Testis (tissue), 2 donors: ENCODE measurements at regions not wholly inside any gene's neighbourhood (a gene's known extent, or its start where the extent isn't known, plus 50 kb on each side); places are given as distances from the start of the nearest gene placed in this dataset.

ENCODE experiments used
- DNase-seq: peaks from one replicate; pipeline ENCODE4 v3.0.0-alpha.2; 2019
- H3K27ac ChIP-seq, 2 donors: fragments of 200-600 bp; sonication (generic); one replicate each; pipeline ENCODE4 v1.5.1; 2019
- H3K27me3 ChIP-seq: fragments of 200-600 bp; sonication (generic); one replicate; pipeline ENCODE4 v1.5.1; 2019
- H3K36me3 ChIP-seq: fragments of 200-600 bp; sonication (generic); one replicate; pipeline ENCODE4 v1.5.1; 2017; ENCODE audit warnings: low read depth; ENCODE audit errors: missing control alignments
- H3K4me1 ChIP-seq: fragments of 200-600 bp; sonication (generic); one replicate; pipeline ENCODE4 v1.5.1; 2019
- H3K4me3 ChIP-seq, 2 donors: fragments of 200-600 bp; sonication (generic); one replicate each; pipeline ENCODE4 v1.5.1; 2017 to 2019
- H3K9me3 ChIP-seq: fragments of 200-600 bp; sonication (generic); one replicate; pipeline ENCODE4 v1.5.1; 2017
- POLR2A ChIP-seq: fragments of 450-650 bp; IDR thresholded peaks from one replicate; pipeline ENCODE4 v1.6.1; 2017; ENCODE audit warnings: antibody characterized with exemption, mild to moderate bottlenecking, moderate library complexity
- WGBS, 2 donors: methylation state at CpG; one replicate each; pipeline ENCODE4 v1.1.5; 2018; 5-methylcytosine and 5-hydroxymethylcytosine counted together
- intact Hi-C: fragments of 100-400 bp; cut with DNase I; formaldehyde crosslinking; loops from one replicate; pipeline ENCODE4 v1.15.1; 2023; ENCODE audit warnings: low total_unique reads
- TF ChIP-seq, protein P1 (sequence below), 3 experiments: fragments of 450-650 bp in 2 of 3; fragments of 200-600 bp in 1 of 3; sonication (generic) in 1 of 3; IDR thresholded peaks; one replicate each; pipeline ENCODE4 v1.5.1; 2016 to 2019; ENCODE audit warnings: antibody characterized with exemption in 3 of 3, mild to moderate bottlenecking in 2 of 3, moderate library complexity in 1 of 3

DNA sequence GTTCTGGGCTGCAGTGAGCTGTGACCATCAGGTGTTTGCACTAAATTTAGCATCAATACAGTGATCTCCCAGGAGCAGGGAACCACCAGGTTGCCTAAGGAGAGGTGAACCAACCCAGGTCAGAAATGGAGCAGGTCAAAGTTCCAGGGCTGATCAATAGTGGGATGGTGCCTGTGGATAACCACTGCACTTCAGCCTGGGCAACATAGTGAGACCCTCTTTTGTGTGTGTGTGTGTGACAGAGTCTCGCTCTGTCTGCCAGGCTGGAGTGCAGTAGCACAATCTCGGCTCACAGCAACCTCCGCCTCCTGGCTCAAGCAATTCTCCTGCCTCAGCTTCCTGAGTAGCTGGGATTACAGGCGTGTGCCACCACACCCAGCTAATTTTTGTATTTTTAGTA, 163.7 kb upstream of the SERTAD2 start:
- no peak for DNase-seq
- Histone ChIP-seq H3K9me3 (no peaks in the 10 kb centered on the region), H3K36me3 (no peaks in the 10 kb centered on the region), H3K27me3 (no peaks in the 10 kb centered on the region), H3K4me1 (no peaks in the 10 kb centered on the region), H3K4me3 (no peak overlapping the region), H3K27ac (no peak overlapping the region)
- no peak for TF ChIP-seq POLR2A
- TF ChIP-seq, protein P1, sequence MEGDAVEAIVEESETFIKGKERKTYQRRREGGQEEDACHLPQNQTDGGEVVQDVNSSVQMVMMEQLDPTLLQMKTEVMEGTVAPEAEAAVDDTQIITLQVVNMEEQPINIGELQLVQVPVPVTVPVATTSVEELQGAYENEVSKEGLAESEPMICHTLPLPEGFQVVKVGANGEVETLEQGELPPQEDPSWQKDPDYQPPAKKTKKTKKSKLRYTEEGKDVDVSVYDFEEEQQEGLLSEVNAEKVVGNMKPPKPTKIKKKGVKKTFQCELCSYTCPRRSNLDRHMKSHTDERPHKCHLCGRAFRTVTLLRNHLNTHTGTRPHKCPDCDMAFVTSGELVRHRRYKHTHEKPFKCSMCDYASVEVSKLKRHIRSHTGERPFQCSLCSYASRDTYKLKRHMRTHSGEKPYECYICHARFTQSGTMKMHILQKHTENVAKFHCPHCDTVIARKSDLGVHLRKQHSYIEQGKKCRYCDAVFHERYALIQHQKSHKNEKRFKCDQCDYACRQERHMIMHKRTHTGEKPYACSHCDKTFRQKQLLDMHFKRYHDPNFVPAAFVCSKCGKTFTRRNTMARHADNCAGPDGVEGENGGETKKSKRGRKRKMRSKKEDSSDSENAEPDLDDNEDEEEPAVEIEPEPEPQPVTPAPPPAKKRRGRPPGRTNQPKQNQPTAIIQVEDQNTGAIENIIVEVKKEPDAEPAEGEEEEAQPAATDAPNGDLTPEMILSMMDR (IDR thresholded peaks at IDR 0.05), result no peak
- intact Hi-C loops, result no loop called here
- WGBS, 2 donors, result 98 to 100% methylated on average over 4 of the region's 4 CpGs

DNA sequence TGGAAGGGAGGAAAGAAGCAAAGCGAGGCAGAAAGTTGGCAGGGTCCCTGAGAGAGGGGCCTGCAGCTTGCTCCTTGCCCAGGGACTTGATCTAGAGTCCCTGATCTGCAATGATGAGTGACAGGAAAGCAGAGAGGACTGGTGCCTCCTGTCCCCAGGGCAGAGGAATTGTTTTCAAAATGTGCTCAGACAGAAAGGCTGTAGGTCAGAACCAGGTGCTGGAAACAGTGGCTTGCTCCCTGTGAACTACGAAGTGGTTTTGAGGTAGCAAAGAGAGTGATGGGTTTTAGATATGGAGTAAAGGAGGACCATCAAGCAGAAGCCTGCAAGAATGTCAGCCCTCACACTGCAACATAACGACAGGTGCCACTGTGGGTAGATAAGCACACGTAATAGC, 164.9 kb upstream of the SERTAD2 start:
- Histone ChIP-seq H3K4me1 (no peaks in the 10 kb centered on the region), H3K4me3 (no peak overlapping the region), H3K27ac (no peak overlapping the region), H3K9me3 (no peaks in the 10 kb centered on the region), H3K36me3 (no peaks in the 10 kb centered on the region), H3K27me3 (no peaks in the 10 kb centered on the region)
- no peak for TF ChIP-seq POLR2A
- TF ChIP-seq, protein P1 (IDR thresholded peaks at IDR 0.05), result no peak
- no peak for DNase-seq
- intact Hi-C loops, result no loop called here
- WGBS, 2 donors, result 43% methylated on average over 4 of the region's 4 CpGs

DNA sequence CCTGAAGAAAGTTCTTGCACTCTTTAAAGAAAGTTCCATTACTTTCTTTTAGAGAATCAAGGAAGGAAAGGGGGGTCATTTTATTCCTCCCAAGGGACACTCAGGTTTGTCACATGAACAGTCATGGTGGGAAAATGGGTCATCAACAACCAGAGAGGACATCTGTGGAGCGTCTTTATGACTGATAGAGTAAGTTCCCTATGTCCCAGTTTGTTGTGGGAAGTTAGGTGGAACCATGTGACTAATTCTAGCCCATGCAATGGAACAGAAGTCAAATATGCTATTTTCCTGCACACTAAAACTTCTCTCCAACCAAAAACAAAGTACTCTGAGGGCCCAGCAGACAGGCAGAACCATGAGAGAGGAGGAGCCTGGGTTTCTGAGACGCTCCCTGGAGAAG, 165.6 kb upstream of the SERTAD2 start:
- no peaks in the 10 kb centered on the region for H3K9me3 ChIP-seq
- TF ChIP-seq, protein P1 (IDR thresholded peaks at IDR 0.05), result no peak
- TF ChIP-seq POLR2A, result no peak
- intact Hi-C loops, result no loop called here
- WGBS, 2 donors, result 71 to 73% methylated on average over 2 of the region's 2 CpGs
- H3K36me3 ChIP-seq, result no peaks in the 10 kb centered on the region
- DNase-seq, result no peak
- no peak overlapping the region for H3K27ac ChIP-seq
- H3K27me3 ChIP-seq, result no peaks in the 10 kb centered on the region
- no peak overlapping the region for H3K4me3 ChIP-seq
- H3K4me1 ChIP-seq, result no peaks in the 10 kb centered on the region

DNA sequence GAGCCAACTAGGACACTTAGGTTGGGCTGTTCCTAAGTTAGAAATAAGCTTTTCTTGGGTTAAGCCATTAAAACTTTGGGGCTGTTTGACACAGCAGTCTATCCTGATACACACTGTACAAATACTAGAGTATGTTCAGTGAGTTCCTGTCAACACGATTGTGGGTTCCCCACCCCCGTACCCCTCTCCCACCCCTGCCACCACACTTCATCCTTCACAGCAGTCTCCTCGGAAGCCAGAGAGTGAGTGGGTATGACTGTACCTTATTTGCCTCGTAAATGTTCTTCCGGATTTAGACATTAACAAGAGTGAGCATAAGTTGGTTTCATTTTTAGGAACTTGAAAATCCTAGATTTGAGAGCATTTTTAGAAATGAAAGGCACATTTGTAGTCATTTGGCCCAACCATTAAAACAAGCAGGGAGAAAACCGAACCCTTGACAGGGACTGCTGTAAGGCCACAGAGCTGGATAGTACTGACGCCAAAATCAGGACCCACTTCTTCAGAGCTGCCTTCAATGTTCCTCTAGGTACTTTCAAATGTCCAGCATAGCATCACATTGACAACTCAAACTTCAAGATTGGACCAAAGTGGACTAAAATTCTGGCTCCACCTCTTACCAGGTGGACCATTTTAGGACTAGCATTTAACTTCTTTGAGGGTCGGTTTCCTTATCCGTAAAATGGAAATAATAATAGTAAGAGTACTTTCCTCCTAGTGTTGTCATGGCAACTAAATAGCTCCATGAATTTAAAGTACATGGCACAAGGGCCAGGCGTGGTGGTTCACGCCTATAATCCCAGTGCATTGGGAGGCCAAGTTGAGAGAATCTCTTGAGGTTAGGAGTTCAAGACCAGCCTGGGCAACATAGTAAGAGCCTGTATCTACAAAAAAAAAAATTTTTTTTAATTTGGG, 166.3 kb upstream of the SERTAD2 start:
- H3K27me3 ChIP-seq, result no peaks in the 10 kb centered on the region
- DNase-seq, result no peak
- intact Hi-C loops, result no loop called here
- H3K36me3 ChIP-seq, result no peaks in the 10 kb centered on the region
- H3K9me3 ChIP-seq, result no peaks in the 10 kb centered on the region
- no peaks in the 10 kb centered on the region for H3K4me1 ChIP-seq
- H3K4me3 ChIP-seq, result no peak overlapping the region
- 80 to 84% methylated on average over 11 of the region's 11 CpGs for WGBS, 2 donors
- peak overlapping the region in 1 of 2 donors; percentile 25 for H3K27ac ChIP-seq
- TF ChIP-seq, protein P1 (IDR thresholded peaks at IDR 0.05), result no peak
- no peak for TF ChIP-seq POLR2A

DNA sequence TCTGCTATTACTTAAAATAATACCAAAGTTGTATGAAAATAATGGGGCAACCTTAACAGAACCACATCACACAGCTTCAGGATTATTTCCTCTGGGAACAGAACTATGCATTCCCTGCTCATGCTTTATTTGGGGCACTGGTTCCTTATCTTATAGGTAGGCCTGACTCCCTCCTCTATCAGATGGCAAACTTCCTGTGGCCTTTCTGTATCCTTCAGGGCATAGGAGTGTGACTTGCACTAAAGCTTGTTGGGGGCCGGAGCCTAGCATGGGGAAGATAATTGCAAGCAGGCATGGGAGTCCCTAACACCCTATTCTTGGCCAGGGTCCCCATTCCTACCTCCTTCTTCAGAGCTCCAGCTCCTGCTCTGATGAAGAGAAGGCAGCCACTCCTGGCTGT, 167.2 kb upstream of the SERTAD2 start:
- intact Hi-C loops, result no loop called here
- 82 to 100% methylated on average over 1 of the region's 1 CpG for WGBS, 2 donors

More for the DNA sequence above, 167.2 kb upstream of the SERTAD2 start:
- no peak for DNase-seq
- Histone ChIP-seq H3K4me1 (no peaks in the 10 kb centered on the region), H3K27ac (no peak overlapping the region), H3K4me3 (no peak overlapping the region), H3K36me3 (no peaks in the 10 kb centered on the region), H3K9me3 (no peaks in the 10 kb centered on the region), H3K27me3 (no peaks in the 10 kb centered on the region)
- no peak for TF ChIP-seq POLR2A
- TF ChIP-seq, protein P1 (IDR thresholded peaks at IDR 0.05), result no peak
